ENCODE measurements at regions not wholly inside any gene's neighbourhood (a gene's known extent, or its start where the extent isn't known, plus 50 kb on each side); places are given as distances from the start of the nearest gene placed in this dataset.

GRCh38 chrX:116694046-116694445 is 231.3 kb upstream of the CT83 start:
- TF ChIP-seq EZH2 (IDR thresholded peaks at IDR 0.05) (no peak), POLR2AphosphoS5 (IDR thresholded peaks at IDR 0.05; ENCODE audit: borderline replicate concordance, low read depth, low read length) (no peak), FOXP2 (optimal IDR thresholded peaks at IDR 0.05; ENCODE audit: control extremely low read depth, extremely low read length, insufficient read depth) (no peak)

Measured in SK-N-MC (cell line).